AG04450 (cell line): ENCODE measurements at regions not wholly inside any gene's neighbourhood (a gene's known extent, or its start where the extent isn't known, plus 50 kb on each side); places are given as distances from the start of the nearest gene placed in this dataset.

Experiments used
- CTCF ChIA-PET: fragments of 300-600, 350-600 bp; formaldehyde crosslinking; extraction: SDS; loops from one replicate; lab custom pipeline; 2022; ENCODE audit warnings: antibody characterized with exemption, inconsistent platforms; lab: Charles Lee
- POLR2A ChIA-PET: fragments of 350-600 bp; formaldehyde crosslinking; extraction: SDS; loops from one replicate; lab custom pipeline; 2021; ENCODE audit warnings: antibody characterized with exemption, inconsistent platforms; lab: Yijun Ruan, JAX
- DNase-seq: peaks from one replicate; pipeline ENCODE4 v3.0.0-alpha.2; 2011; ENCODE audit warnings: low read depth, low spot score
- H3K27ac ChIP-seq: one replicate; pipeline ENCODE4 v1.5.1; 2012; ENCODE audit warnings: low read depth, low read length, control low read depth
- H3K27me3 ChIP-seq: one replicate; pipeline ENCODE4 v1.6.0; 2012; ENCODE audit warnings: low read length; ENCODE audit not compliant: control insufficient read depth, insufficient read depth
- H3K4me3 ChIP-seq: 2 replicates; pipeline ENCODE4 v1.5.1; 2011; ENCODE audit warnings: mild to moderate bottlenecking, low read depth, low read length, control low read depth
- H3K9me3 ChIP-seq: 2 replicates; pipeline ENCODE4 v1.5.1; 2012; ENCODE audit warnings: low read length; ENCODE audit not compliant: control insufficient read depth, insufficient read depth
- TF ChIP-seq, protein P1 (sequence below): IDR thresholded peaks from 2 replicates; pipeline ENCODE4 v1.5.1; 2011; ENCODE audit warnings: low read depth, low read length, control low read depth, inconsistent platforms

DNA sequence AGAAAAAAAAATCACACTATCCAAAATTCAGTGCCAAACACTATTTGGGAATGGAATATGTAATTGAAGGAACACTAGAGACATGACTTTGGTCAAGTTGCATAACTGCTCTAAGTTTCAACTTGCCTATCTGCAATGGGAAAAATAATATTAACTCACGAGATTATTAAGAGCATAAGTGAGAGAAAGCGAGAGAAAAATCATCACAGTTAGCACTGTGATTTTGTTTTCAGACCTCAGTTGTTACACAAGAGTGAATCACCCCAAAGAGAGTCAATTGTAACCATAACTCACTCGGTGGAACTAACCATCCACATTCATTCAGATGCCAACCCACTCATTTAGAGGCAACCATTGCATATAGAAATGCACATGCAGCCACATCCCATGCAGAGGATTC lies 147.1 kb downstream of the NHLRC3 start:
- Histone ChIP-seq H3K9me3 (no peaks in the 10 kb centered on the region), H3K27me3 (no peaks in the 10 kb centered on the region), H3K4me3 (no peak overlapping the region), H3K27ac (no peak overlapping the region)
- TF ChIP-seq, protein P1, sequence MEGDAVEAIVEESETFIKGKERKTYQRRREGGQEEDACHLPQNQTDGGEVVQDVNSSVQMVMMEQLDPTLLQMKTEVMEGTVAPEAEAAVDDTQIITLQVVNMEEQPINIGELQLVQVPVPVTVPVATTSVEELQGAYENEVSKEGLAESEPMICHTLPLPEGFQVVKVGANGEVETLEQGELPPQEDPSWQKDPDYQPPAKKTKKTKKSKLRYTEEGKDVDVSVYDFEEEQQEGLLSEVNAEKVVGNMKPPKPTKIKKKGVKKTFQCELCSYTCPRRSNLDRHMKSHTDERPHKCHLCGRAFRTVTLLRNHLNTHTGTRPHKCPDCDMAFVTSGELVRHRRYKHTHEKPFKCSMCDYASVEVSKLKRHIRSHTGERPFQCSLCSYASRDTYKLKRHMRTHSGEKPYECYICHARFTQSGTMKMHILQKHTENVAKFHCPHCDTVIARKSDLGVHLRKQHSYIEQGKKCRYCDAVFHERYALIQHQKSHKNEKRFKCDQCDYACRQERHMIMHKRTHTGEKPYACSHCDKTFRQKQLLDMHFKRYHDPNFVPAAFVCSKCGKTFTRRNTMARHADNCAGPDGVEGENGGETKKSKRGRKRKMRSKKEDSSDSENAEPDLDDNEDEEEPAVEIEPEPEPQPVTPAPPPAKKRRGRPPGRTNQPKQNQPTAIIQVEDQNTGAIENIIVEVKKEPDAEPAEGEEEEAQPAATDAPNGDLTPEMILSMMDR, result no peak
- ChIA-PET CTCF (no interaction called here), POLR2A (no interaction called here)
- DNase-seq, result no peak

DNA sequence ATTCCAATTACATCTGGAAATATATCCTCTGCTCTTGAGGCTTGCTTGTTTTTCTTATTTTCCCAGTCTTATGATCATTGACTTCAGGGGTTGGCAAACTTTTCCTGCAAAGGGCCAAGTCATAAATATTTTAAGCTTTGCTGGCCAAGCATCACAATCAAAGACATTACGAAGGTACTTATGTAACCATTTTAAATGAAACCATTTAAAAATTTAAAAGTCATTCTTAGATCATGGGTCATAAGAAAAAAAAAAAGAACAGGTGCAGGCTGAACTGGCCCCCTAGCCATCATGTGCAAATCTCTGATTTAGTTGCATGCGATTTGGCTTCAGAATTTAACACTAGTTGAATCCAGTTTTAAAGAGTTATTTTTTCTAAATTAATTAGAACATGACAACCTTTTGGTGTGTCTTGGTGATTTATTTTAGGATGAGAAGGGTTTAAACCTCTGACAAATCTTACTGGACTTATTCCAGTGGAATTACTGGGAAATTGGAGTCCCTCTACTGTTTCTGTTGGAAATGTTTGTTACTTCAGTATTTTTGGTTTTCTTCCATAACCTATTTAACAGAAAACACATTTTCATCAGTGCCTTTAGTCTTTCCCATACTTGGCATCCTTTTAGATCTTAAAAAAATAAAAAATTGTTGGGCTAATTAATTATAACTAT lies 148.1 kb downstream of the NHLRC3 start:
- CTCF ChIA-PET, result no interaction called here
- Histone ChIP-seq H3K4me3 (no peak overlapping the region), H3K9me3 (no peaks in the 10 kb centered on the region), H3K27me3 (no peaks in the 10 kb centered on the region), H3K27ac (no peak overlapping the region)
- POLR2A ChIA-PET, result no interaction called here
- no peak for DNase-seq
- TF ChIP-seq, protein P1, result no peak

DNA sequence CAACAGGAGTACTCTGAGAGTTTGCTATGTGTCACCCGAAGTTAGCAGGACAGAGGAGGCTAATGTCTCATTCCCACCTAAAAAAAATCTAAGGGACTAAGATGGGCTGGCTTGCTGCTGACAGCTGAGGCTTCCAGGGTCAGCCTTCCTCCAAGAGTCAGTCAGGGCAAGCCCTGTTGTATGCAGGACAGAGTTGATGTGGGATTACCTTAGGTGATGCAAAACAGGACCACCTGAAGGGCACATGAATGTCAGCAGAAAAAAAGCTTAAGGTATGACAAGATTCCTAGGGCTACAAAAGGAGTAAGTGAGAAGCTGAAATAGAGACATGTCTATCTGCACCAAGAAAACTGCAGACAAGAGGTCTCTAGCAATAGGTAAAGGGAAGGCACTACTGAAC lies 151.5 kb downstream of the NHLRC3 start:
- ChIA-PET POLR2A (no interaction called here), CTCF (interaction anchor here (0.6 to 0.8 kb wide), 2 partner anchors 110 to 427 kb away, joined by 3 read pairs; no protein-coding TSS in a partner anchor)
- Histone ChIP-seq H3K9me3 (no peaks in the 10 kb centered on the region), H3K27me3 (no peaks in the 10 kb centered on the region), H3K4me3 (no peak overlapping the region), H3K27ac (no peak overlapping the region)
- no peak for DNase-seq
- TF ChIP-seq, protein P1, result no peak

DNA sequence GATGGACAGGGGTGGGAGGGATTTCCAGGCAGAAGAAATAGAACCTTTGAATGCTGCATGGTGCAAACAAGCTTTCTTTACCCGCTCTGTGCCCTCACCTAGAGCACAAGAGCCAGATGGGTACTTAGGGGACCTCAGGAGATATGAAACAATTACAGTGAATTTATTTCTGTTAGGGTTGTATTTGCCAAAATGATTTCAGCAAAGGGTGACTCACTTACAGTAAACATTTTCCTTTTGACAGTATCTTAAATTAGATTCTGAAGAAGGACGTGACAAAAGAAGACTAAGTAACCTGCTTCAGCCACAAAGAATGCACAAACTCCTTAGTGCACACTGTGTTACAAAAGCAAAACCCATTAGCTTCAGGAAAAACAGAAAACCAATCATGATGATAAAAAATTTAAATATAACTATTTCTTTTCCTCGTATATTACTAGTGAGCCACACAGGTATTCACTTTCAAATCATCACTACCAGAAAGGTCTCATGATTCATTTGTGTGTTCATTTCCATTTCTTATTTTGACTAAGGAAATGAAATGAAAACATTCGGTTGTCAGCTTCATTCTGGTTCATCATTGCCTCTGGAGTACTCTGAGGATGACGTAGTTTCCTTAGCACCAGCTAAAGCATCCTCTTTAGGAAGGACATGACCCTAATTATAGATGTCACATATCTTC lies 158.8 kb downstream of the NHLRC3 start:
- Histone ChIP-seq H3K4me3 (no peak overlapping the region), H3K27ac (no peak overlapping the region), H3K9me3 (no peaks in the 10 kb centered on the region), H3K27me3 (no peaks in the 10 kb centered on the region)
- TF ChIP-seq, protein P1, result no peak
- CTCF ChIA-PET, result interaction anchor here (1.3 kb wide), 1 partner anchor 415 kb away, joined by 3 read pairs; no protein-coding TSS in a partner anchor
- no peak for DNase-seq
- POLR2A ChIA-PET, result no interaction called here

DNA sequence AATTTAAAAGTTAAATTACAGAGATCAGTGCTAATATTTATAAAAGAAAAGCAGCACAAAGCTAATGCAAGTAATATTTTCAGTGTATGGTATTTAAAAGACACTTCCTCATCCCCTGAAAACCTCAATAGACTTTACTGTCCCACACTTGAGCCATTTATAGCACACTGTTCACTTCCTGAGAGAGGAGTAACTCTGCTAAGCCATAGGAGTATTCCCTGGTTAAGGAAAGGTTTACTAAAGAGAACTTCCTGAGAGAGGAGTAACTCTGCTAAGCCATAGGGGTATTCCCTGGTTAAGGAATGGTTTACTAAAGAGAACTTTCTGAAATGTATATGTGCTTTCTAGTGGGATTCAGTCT lies 159.4 kb downstream of the NHLRC3 start:
- ChIA-PET POLR2A (no interaction called here), CTCF (interaction anchor here (1.3 kb wide), 1 partner anchor 414 kb away, joined by 3 read pairs; no protein-coding TSS in a partner anchor)
- Histone ChIP-seq H3K9me3 (no peaks in the 10 kb centered on the region), H3K4me3 (no peak overlapping the region), H3K27ac (no peak overlapping the region), H3K27me3 (no peaks in the 10 kb centered on the region)
- TF ChIP-seq, protein P1, result no peak
- no peak for DNase-seq
